Karpas-422 (cell line): ENCODE measurements at regions not wholly inside any gene's neighbourhood (a gene's known extent, or its start where the extent isn't known, plus 50 kb on each side); places are given as distances from the start of the nearest gene placed in this dataset.

Source experiments
- DNase-seq: peaks from one replicate; pipeline ENCODE4 v3.0.0-alpha.2; 2015
- H2AFZ ChIP-seq: fragments of 200-600 bp; sonication (generic); 2 replicates; pipeline ENCODE4 v1.6.1; 2014; ENCODE audit warnings: antibody characterized with exemption, low read length, mixed read lengths
- H3K27ac ChIP-seq: fragments of 200-600 bp; sonication (generic); 2 replicates; pipeline ENCODE4 v1.5.1; 2014; ENCODE audit warnings: mild to moderate bottlenecking, low read length, moderate library complexity
- H3K27me3 ChIP-seq: fragments of 200-600 bp; sonication (generic); 2 replicates; pipeline ENCODE4 v1.6.1; 2014; ENCODE audit warnings: low read length, mixed read lengths
- H3K36me3 ChIP-seq: fragments of 200-600 bp; sonication (generic); 2 replicates; pipeline ENCODE4 v1.6.1; 2014; ENCODE audit warnings: low read length, mixed read lengths; ENCODE audit not compliant: insufficient read depth
- H3K4me1 ChIP-seq: fragments of 200-600 bp; sonication (generic); 2 replicates; pipeline ENCODE4 v1.6.1; 2014; ENCODE audit warnings: mild to moderate bottlenecking, low read length, mixed read lengths
- H3K4me2 ChIP-seq: fragments of 200-600 bp; sonication (generic); 2 replicates; pipeline ENCODE4 v1.6.1; 2014; ENCODE audit warnings: low read length, low read depth, mild to moderate bottlenecking; ENCODE audit not compliant: poor library complexity, severe bottlenecking
- H3K4me3 ChIP-seq: fragments of 200-600 bp; sonication (generic); 2 replicates; pipeline ENCODE4 v1.5.1; 2014; ENCODE audit warnings: mild to moderate bottlenecking, antibody characterized with exemption, low read length, mixed read lengths
- H3K79me2 ChIP-seq: fragments of 200-600 bp; sonication (generic); 2 replicates; pipeline ENCODE4 v1.6.1; 2014; ENCODE audit warnings: mild to moderate bottlenecking, low read length, mixed read lengths
- H3K9ac ChIP-seq: fragments of 200-600 bp; sonication (generic); 2 replicates; pipeline ENCODE4 v1.6.0; 2014; ENCODE audit warnings: low read length
- H3K9me2 ChIP-seq: fragments of 200-600 bp; sonication (generic), shearing (Covaris generic); replicated peaks from 2 replicates; pipeline ENCODE4 v1.6.0; 2014; ENCODE audit warnings: mild to moderate bottlenecking, low read length, moderate library complexity; ENCODE audit not compliant: insufficient read depth
- H3K9me3 ChIP-seq: fragments of 300-700, 200-600 bp; sonication (generic); 2 replicates; pipeline ENCODE4 v1.6.1; 2014; ENCODE audit warnings: low read length, mixed read lengths
- H4K20me1 ChIP-seq: fragments of 200-600 bp; sonication (generic); 2 replicates; pipeline ENCODE4 v1.6.1; 2014; ENCODE audit warnings: mild to moderate bottlenecking, antibody characterized with exemption, low read length, low read depth; ENCODE audit not compliant: insufficient read depth

DNA sequence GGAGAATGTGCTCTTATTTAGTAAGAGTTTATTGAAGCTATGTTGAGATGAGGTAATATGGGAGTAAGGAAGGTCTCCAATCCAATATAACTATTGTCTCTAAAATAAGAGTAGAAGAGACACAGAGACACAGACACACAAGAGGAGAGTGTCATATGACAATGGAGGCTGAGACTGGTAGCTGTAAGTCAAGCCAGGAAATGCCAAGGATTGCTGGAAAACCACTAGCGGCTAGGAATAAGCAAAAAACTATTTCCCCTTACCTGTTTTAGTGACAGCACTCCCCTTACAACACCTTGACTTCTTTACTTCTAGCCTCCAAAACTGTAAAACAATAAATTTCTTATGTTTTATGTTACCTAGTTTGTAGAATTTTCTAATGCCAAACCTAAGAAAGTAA is 1652.8 kb downstream of the LRRC4C start:
- Histone ChIP-seq H4K20me1 (no peaks in the 10 kb centered on the region), H3K9me3 (peaks cover 19% of the 10 kb centered on the region), H3K36me3 (no peaks in the 10 kb centered on the region), H3K27me3 (no peaks in the 10 kb centered on the region), H2AFZ (no peak overlapping the region), H3K9ac (no peak overlapping the region), H3K9me2 (no peaks in the 10 kb centered on the region), H3K27ac (no peak overlapping the region), H3K79me2 (no peaks in the 10 kb centered on the region), H3K4me1 (no peaks in the 10 kb centered on the region), H3K4me2 (no peak overlapping the region), H3K4me3 (no peak overlapping the region)
- DNase-seq: no peak

DNA sequence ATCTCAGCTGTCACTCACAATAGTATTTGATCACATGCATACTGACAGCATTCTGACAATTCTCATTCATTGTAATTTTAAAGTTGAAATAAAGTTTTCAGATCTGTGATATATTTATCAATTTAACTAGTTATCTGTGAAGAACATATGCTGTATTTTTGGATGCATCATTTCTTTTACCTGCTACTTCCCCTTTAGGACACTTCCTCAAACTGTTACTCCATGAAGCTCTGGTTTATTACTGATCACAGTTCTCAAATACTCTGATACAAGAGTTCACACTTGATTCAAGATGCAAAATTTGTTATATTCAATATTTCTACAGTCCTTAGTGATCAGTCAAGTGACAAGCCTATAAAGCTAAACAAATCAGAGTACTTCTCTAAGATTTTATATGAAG is 1655.2 kb downstream of the LRRC4C start:
- Histone ChIP-seq H3K79me2 (no peaks in the 10 kb centered on the region), H4K20me1 (no peaks in the 10 kb centered on the region), H3K9ac (no peak overlapping the region), H3K27ac (no peak overlapping the region), H3K27me3 (no peaks in the 10 kb centered on the region), H3K9me2 (no peaks in the 10 kb centered on the region), H3K36me3 (no peaks in the 10 kb centered on the region), H3K4me1 (no peaks in the 10 kb centered on the region), H3K9me3 (peaks cover 16% of the 10 kb centered on the region), H2AFZ (no peak overlapping the region), H3K4me2 (no peak overlapping the region), H3K4me3 (no peak overlapping the region)
- DNase-seq: no peak

DNA sequence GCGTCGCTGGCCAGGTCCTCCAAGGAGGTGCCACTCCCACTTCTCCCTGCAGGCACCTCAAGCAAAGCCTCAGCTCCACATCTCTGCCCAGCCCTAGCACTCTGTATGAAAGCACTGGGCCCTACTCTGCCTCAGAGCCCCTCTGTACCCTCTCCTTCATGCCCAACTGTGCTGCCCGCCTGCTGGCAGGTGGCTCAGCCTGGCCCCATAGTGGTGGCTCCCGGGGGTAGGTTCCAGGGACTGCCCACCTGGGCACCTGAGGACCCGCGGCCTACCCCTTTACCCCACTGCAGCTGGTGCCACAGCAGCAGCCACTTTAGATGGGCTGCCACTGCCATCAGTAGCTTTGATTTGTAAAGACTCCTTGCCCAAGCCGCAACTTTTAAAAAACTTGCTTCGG is 1672.8 kb downstream of the LRRC4C start:
- Histone ChIP-seq H3K79me2 (no peaks in the 10 kb centered on the region), H3K4me1 (no peaks in the 10 kb centered on the region), H3K4me2 (no peak overlapping the region), H2AFZ (no peak overlapping the region), H3K27ac (no peak overlapping the region), H4K20me1 (no peaks in the 10 kb centered on the region), H3K4me3 (no peak overlapping the region), H3K36me3 (no peaks in the 10 kb centered on the region), H3K9me3 (peaks cover 3% of the 10 kb centered on the region), H3K9ac (no peak overlapping the region), H3K27me3 (no peaks in the 10 kb centered on the region), H3K9me2 (no peaks in the 10 kb centered on the region)
- no peak for DNase-seq

DNA sequence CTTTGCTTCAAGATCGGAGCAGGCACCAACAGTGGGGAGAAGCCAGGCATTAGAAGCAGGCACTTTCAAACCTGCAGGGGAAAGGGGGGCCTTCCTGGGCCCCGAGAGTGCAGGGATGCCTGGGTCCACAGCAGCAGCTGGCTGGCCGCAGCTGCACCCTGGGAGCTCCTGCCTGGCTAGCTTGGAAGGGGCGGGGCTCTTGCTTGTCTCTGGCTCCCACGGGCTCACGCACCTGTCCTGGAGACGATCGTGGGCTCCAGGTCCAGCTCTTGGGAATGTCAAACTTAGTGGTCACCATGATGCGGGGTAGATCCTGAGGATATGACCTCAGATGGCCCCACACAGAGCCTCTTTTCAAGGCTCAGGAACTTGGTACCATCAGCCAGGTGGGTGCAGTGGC is 1673.2 kb downstream of the LRRC4C start:
- Histone ChIP-seq H3K27ac (no peak overlapping the region), H3K9ac (no peak overlapping the region), H3K79me2 (no peaks in the 10 kb centered on the region), H3K4me3 (no peak overlapping the region), H4K20me1 (no peaks in the 10 kb centered on the region), H3K36me3 (no peaks in the 10 kb centered on the region), H3K9me2 (no peaks in the 10 kb centered on the region), H3K9me3 (peaks cover 3% of the 10 kb centered on the region), H2AFZ (no peak overlapping the region), H3K4me1 (no peaks in the 10 kb centered on the region), H3K4me2 (no peak overlapping the region), H3K27me3 (no peaks in the 10 kb centered on the region)
- DNase-seq: no peak

DNA sequence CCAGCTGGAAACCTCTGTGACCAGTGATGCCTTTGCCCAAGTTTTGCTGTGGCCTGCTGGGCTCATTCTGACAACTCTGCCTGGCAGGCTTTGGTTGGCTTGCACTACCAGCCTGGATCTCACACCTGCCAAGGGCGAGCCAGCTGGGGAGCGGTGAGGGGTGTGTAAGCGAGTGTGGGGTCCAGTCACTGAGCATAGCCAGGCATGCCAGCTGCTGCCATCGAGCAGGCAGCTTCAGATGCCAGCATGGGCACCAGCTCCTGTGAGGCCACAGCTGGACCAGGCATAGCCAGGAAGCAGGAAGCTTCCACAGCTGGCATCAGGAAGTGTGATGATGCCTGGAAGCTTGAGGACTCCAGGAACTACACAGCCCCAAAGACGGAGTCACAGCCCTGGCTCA is 1674.6 kb downstream of the LRRC4C start:
- Histone ChIP-seq H3K4me2 (no peak overlapping the region), H3K27me3 (no peaks in the 10 kb centered on the region), H3K4me1 (no peaks in the 10 kb centered on the region), H3K79me2 (no peaks in the 10 kb centered on the region), H3K9me2 (no peaks in the 10 kb centered on the region), H3K27ac (no peak overlapping the region), H3K9ac (no peak overlapping the region), H2AFZ (no peak overlapping the region), H3K4me3 (no peak overlapping the region), H3K36me3 (no peaks in the 10 kb centered on the region), H3K9me3 (peaks cover 9% of the 10 kb centered on the region), H4K20me1 (no peaks in the 10 kb centered on the region)
- no peak for DNase-seq

DNA sequence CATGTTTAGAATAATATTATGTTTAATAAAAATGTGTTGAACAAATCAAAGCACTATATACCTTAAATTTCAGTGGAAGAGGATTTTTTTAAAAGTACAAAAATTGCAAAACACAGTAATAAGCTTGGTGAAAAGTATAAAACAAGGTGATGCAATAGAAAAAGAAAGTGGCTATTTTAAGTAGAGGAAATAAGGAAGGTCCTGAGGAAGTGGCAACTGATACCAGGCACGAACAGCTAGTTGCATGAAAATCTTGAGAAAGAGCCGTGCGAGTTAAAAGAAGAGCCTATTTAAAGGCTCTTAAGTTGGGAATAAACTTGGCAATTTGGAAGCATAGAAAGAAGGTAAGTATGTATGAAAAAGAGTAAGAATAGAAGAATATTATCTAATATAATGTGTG is 1679.3 kb downstream of the LRRC4C start:
- H3K4me1 ChIP-seq: no peaks in the 10 kb centered on the region
- H3K79me2 ChIP-seq: no peaks in the 10 kb centered on the region
- no peaks in the 10 kb centered on the region for H3K36me3 ChIP-seq
- no peak overlapping the region for H3K4me2 ChIP-seq
- DNase-seq: no peak
- no peaks in the 10 kb centered on the region for H3K9me2 ChIP-seq
- H3K4me3 ChIP-seq: no peak overlapping the region
- no peak overlapping the region for H3K9ac ChIP-seq
- H3K27ac ChIP-seq: no peak overlapping the region
- no peaks in the 10 kb centered on the region for H4K20me1 ChIP-seq
- no peak overlapping the region for H2AFZ ChIP-seq
- H3K27me3 ChIP-seq: no peaks in the 10 kb centered on the region
- H3K9me3 ChIP-seq: peaks cover 15% of the 10 kb centered on the region

DNA sequence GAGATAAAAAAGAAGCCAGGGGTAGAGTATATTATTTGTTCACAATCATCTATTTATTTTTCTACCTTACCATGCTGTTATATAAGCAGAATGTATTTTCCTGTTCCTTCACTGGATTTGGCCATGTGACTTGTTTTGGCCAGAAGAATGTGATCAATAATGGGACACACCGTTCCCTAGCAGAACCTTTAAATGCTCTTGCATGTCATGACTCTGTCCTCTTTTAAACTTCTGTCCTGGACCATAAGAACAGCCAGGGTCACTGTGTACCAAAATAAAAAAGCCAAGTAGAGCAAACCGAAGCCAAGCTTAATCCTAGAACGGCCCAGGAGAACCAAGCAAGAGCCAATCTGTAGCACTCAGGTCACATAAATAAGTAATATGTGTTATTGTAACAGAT is 1682.4 kb downstream of the LRRC4C start:
- no peak overlapping the region for H3K4me2 ChIP-seq
- no peak overlapping the region for H3K4me3 ChIP-seq
- H3K9me3 ChIP-seq: peaks cover 29% of the 10 kb centered on the region
- H3K4me1 ChIP-seq: no peaks in the 10 kb centered on the region
- no peaks in the 10 kb centered on the region for H3K36me3 ChIP-seq
- DNase-seq: no peak
- H3K79me2 ChIP-seq: no peaks in the 10 kb centered on the region
- no peak overlapping the region for H2AFZ ChIP-seq
- no peak overlapping the region for H3K27ac ChIP-seq
- no peak overlapping the region for H3K9ac ChIP-seq
- no peaks in the 10 kb centered on the region for H4K20me1 ChIP-seq
- no peaks in the 10 kb centered on the region for H3K27me3 ChIP-seq
- H3K9me2 ChIP-seq: no peaks in the 10 kb centered on the region

DNA sequence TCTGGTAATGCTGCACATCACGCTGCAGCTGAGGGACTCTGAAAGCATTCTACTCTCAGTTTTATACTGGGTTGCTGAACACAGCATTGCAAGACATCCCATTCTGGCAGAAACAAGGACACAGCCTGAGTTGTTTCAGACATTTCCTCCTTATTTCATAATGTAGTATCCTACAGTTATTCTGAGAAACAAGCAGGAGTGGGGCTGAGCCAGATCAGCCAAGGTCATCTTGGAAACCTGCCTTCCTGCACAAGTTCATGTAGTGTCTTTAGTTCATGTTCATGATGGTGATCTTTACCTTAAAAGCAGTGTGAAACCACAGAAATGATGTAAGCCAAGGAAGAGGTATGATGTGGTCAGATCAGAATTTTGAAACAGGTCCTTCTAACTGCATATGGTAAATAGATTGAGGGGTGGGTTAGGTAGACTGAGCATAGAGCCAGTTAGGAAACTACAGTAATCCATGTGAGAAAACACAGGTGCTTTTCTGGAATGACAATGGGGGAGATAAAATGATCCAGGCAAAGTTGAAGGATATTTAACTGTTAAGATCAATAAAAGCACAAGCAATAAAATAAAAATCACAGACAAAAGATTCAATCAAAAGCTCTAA is 1686.8 kb downstream of the LRRC4C start:
- no peak overlapping the region for H3K4me2 ChIP-seq
- H3K27ac ChIP-seq: no peak overlapping the region
- no peaks in the 10 kb centered on the region for H4K20me1 ChIP-seq
- no peak overlapping the region for H2AFZ ChIP-seq
- no peaks in the 10 kb centered on the region for H3K36me3 ChIP-seq
- no peaks in the 10 kb centered on the region for H3K79me2 ChIP-seq
- no peak for DNase-seq
- H3K9me2 ChIP-seq: no peaks in the 10 kb centered on the region
- no peak overlapping the region for H3K9ac ChIP-seq
- no peak overlapping the region for H3K4me3 ChIP-seq
- no peaks in the 10 kb centered on the region for H3K27me3 ChIP-seq
- H3K4me1 ChIP-seq: no peaks in the 10 kb centered on the region
- H3K9me3 ChIP-seq: peaks cover 34% of the 10 kb centered on the region

DNA sequence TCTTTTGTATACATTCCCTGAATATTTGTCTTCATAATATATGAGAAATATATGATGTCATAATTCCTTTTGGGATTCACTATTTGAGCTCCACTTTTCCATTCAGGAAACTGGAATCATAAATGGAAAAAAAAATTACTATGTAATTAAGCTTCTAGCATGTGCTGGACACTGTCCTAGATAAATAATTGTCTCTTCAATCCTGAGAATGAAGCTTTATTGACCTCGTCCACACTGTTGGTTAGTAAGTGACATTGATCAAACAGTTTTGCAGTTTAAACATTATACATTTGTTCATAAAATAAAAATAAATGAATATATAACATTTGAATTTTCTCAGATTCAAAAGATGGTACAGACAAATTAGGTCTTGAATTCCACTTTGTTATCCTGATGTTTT is 1691.2 kb downstream of the LRRC4C start:
- H3K9ac ChIP-seq: no peak overlapping the region
- H3K27ac ChIP-seq: no peak overlapping the region
- no peaks in the 10 kb centered on the region for H3K27me3 ChIP-seq
- no peaks in the 10 kb centered on the region for H3K36me3 ChIP-seq
- no peak overlapping the region for H3K4me2 ChIP-seq
- no peak overlapping the region for H3K4me3 ChIP-seq
- H3K79me2 ChIP-seq: no peaks in the 10 kb centered on the region
- H2AFZ ChIP-seq: no peak overlapping the region
- peaks cover 28% of the 10 kb centered on the region for H3K9me3 ChIP-seq
- no peak for DNase-seq
- no peaks in the 10 kb centered on the region for H3K9me2 ChIP-seq
- no peaks in the 10 kb centered on the region for H4K20me1 ChIP-seq
- H3K4me1 ChIP-seq: no peaks in the 10 kb centered on the region
